ENCODE measurements at regions not wholly inside any gene's neighbourhood (a gene's known extent, or its start where the extent isn't known, plus 50 kb on each side); places are given as distances from the start of the nearest gene placed in this dataset.

DNA sequence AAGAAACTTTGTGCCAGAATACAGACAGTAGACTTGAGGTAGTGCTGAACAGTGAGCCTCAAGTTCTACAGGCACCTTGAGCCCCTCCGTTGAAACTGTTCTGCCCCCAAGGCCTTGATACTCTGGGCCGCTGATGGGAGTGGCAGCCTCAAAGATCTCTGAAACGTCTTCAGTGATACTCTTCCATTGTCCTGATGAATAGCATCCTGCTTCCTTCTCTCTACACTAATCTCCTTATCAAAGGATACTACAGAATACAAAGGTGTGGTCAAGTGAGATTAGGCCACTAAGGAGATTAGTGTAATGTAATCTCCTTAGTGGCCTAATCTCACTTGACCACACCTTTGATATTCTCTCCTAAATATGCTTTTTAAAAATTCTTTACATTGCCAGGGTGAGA is 419.8 kb upstream of the SEL1L start:
- TF ChIP-seq CTCF (IDR thresholded peaks at IDR 0.05; ENCODE audit: borderline replicate concordance, extremely low read depth, low read length, poor library complexity, severe bottlenecking) = no peak
- no peak for TF ChIP-seq EZH2 (IDR thresholded peaks at IDR 0.05; ENCODE audit: borderline replicate concordance, low read depth, low read length, severe bottlenecking)

Measured in DND-41 (cell line).